BJ (cell line): ENCODE measurements at regions not wholly inside any gene's neighbourhood (a gene's known extent, or its start where the extent isn't known, plus 50 kb on each side); places are given as distances from the start of the nearest gene placed in this dataset.

ENCODE experiments used
- CTCF ChIA-PET: fragments of 350-600 bp; formaldehyde crosslinking; extraction: SDS; loops from one replicate; lab custom pipeline; 2021; ENCODE audit warnings: antibody characterized with exemption, inconsistent platforms; lab: Yijun Ruan, JAX
- POLR2A ChIA-PET: fragments of 300-600 bp; sonication (Branson Sonifier 250); formaldehyde crosslinking; extraction: SDS; loops from one replicate; lab custom pipeline; 2021; ENCODE audit warnings: antibody characterized with exemption; lab: Charles Lee
- DNase-seq: peaks from one replicate; pipeline ENCODE4 v3.0.0-alpha.2; 2011; ENCODE audit warnings: low read depth
- H3K27me3 ChIP-seq: 2 replicates; pipeline ENCODE4 v1.6.0; 2011; ENCODE audit warnings: low read length; ENCODE audit not compliant: control insufficient read depth, insufficient read depth
- H3K36me3 ChIP-seq: 2 replicates; pipeline ENCODE4 v1.5.1; 2011; ENCODE audit warnings: low read length; ENCODE audit not compliant: control insufficient read depth, insufficient read depth
- H3K4me3 ChIP-seq: 2 replicates; pipeline ENCODE4 v1.5.1; 2011; ENCODE audit warnings: low read depth, mild to moderate bottlenecking, control low read depth, low read length
- CTCF ChIP-seq: IDR thresholded peaks from 2 replicates; pipeline ENCODE4 v1.5.1; 2011; ENCODE audit warnings: low read depth, mild to moderate bottlenecking, control low read depth, inconsistent platforms, low read length, moderate library complexity; ENCODE audit not compliant: insufficient read depth

GRCh38 chr4:3364199-3364598, 71.4 kb downstream of the RGS12 start:
- CTCF ChIA-PET, result interaction anchor here (1.2 to 1.6 kb wide), 3 partner anchors 11 to 116 kb away, joined by 3 to 4 read pairs (median 3); no protein-coding TSS in a partner anchor
- no peaks in the 10 kb centered on the region for H3K36me3 ChIP-seq
- no peak overlapping the region for H3K4me3 ChIP-seq
- POLR2A ChIA-PET, result no interaction called here
- no peak for TF ChIP-seq CTCF
- H3K27me3 ChIP-seq, result no peaks in the 10 kb centered on the region
- DNase-seq, result no peak

- no peak overlapping the region for H3K4me3 ChIP-seq
- ChIA-PET POLR2A (no interaction called here), CTCF (interaction anchor here (1.2 to 1.6 kb wide), 4 partner anchors 11 to 116 kb away, joined by 3 to 4 read pairs (median 3); no protein-coding TSS in a partner anchor)
- TF ChIP-seq CTCF, result no peak
- DNase-seq, result no peak
- no peaks in the 10 kb centered on the region for H3K36me3 ChIP-seq
- H3K27me3 ChIP-seq, result no peaks in the 10 kb centered on the region
These were observed 72.0 kb downstream of the RGS12 start for GRCh38 chr4:3364634-3365314.

DNA sequence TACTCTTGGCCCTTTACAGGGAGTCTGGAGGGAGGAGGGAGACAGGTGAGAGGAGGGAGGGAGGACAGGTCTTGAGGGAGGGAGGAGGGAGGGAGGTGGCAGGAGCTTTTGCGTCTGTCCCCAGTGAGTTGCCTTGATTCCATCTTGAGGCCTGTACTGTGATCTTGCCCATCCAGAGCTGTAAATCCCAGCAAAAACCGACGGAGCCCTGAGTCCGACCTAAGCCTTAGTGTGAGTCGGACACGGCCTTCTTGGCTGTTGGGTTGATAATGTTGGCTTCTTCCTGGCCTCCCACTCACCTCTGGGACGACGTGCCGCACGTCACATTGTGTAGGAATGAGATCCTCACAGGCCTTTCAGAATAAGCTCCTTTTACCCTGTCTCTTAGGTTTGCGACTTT, 72.5 kb downstream of the RGS12 start:
- H3K27me3 ChIP-seq, result no peaks in the 10 kb centered on the region
- no peak overlapping the region for H3K4me3 ChIP-seq
- no peak for TF ChIP-seq CTCF
- POLR2A ChIA-PET, result no interaction called here
- no peak for DNase-seq
- H3K36me3 ChIP-seq, result no peaks in the 10 kb centered on the region
- CTCF ChIA-PET, result interaction anchor here (1.2 to 1.6 kb wide), 3 partner anchors 11 to 115 kb away, joined by 3 to 4 read pairs (median 3); no protein-coding TSS in a partner anchor

GRCh38 chr4:3365871-3366842, 73.3 kb downstream of the RGS12 start:
- no peak for TF ChIP-seq CTCF
- POLR2A ChIA-PET, result no interaction called here
- no peak for DNase-seq
- Histone ChIP-seq H3K27me3 (no peaks in the 10 kb centered on the region), H3K36me3 (no peaks in the 10 kb centered on the region), H3K4me3 (no peak overlapping the region)
- CTCF ChIA-PET, result no interaction called here
